ENCODE measurements at regions not wholly inside any gene's neighbourhood (a gene's known extent, or its start where the extent isn't known, plus 50 kb on each side); places are given as distances from the start of the nearest gene placed in this dataset.
A peak's percentile ranks its signal among the peaks of the same experiment; 100 is the strongest.
"Not testable (repeated sequence)": the region's sequence is repeated elsewhere in the genome, so short reads cannot be mapped to it uniquely, and the experiment has no call there.

DNA sequence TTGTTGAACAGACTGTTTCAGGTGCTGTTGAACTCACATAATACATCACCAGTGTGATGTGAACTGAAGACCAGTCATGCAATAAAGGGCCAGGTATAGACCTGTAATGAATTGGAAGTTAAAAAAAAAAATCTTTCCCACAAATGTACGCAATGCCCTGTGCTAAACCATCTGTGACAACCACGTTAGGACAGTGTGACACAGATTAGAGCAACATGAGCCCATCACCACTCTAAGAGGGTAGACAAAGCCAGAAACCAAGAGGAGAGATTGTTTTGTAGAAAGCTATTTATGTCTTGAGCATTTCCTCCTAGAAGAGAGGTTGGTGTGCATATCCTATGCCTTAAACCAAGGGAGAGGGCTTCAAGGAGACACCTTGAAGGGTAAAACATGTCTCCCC is 77.0 kb upstream of the BEND6 start:
- Mint-ChIP-seq H3K4me1 (ENCODE audit: insufficient read depth, unreplicated experiment) (peaks cover 5% of the 10 kb centered on the region), H3K4me3 (ENCODE audit: unreplicated experiment) (no peak overlapping the region), H3K27ac (ENCODE audit: low read depth, unreplicated experiment) (no peak overlapping the region), H3K36me3 (ENCODE audit: insufficient read depth, unreplicated experiment) (peaks cover 6% of the 10 kb centered on the region), H3K27me3 (ENCODE audit: insufficient read depth, unreplicated experiment) (no peaks in the 10 kb centered on the region), H3K9me3 (ENCODE audit: unreplicated experiment) (no peaks in the 10 kb centered on the region)
- DNase-seq (ENCODE audit: unreplicated experiment) = no peak
- TF ChIP-seq, protein P1, sequence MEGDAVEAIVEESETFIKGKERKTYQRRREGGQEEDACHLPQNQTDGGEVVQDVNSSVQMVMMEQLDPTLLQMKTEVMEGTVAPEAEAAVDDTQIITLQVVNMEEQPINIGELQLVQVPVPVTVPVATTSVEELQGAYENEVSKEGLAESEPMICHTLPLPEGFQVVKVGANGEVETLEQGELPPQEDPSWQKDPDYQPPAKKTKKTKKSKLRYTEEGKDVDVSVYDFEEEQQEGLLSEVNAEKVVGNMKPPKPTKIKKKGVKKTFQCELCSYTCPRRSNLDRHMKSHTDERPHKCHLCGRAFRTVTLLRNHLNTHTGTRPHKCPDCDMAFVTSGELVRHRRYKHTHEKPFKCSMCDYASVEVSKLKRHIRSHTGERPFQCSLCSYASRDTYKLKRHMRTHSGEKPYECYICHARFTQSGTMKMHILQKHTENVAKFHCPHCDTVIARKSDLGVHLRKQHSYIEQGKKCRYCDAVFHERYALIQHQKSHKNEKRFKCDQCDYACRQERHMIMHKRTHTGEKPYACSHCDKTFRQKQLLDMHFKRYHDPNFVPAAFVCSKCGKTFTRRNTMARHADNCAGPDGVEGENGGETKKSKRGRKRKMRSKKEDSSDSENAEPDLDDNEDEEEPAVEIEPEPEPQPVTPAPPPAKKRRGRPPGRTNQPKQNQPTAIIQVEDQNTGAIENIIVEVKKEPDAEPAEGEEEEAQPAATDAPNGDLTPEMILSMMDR (IDR thresholded peaks at IDR 0.05; ENCODE audit: unreplicated experiment) = no peak
- ChIA-PET CTCF (interaction anchor here (1.0 kb wide), 1 partner anchor 8 kb away, joined by 3 read pairs; no protein-coding TSS in a partner anchor), POLR2A (no interaction called here)
- BruUV-seq (replicated peaks) = no TSS peak
- intact Hi-C loops (cut with micrococcal nuclease) = no loop called here

DNA sequence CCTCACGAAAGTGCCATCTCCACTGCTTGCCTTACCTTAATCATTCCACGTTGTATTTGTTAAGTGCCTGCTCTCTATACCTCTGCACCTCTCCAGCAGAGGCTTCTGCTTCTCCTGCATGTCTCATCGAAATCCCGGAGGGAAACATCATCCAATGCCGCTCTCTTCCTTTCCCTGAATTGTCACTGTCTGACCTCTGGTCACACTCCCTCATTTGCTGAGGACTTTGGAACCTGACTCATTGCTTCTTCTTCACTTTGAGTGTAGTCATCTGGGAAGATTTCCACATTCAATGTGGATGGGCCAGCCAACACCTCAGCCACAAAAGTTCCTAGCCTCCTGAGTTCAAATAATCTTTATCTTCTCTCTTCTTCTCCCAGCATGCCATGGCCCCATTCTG is 78.9 kb upstream of the BEND6 start:
- peaks cover 5% of the 10 kb centered on the region for H3K4me1 Mint-ChIP-seq (ENCODE audit: insufficient read depth, unreplicated experiment)
- ChIA-PET POLR2A (interaction anchor here (0.8 kb wide), 2 partner anchors 15 to 27 kb away, joined by 3 read pairs; no protein-coding TSS in a partner anchor), CTCF (interaction anchor here (0.6 to 1.0 kb wide), 3 partner anchors 27 to 1311 kb away, joined by 3 to 5 read pairs (median 3); no protein-coding TSS in a partner anchor)
- no peak overlapping the region for H3K27ac Mint-ChIP-seq (ENCODE audit: low read depth, unreplicated experiment)
- H3K27me3 Mint-ChIP-seq (ENCODE audit: insufficient read depth, unreplicated experiment) = no peaks in the 10 kb centered on the region
- intact Hi-C loops (cut with micrococcal nuclease) = no loop called here
- no peak for DNase-seq (ENCODE audit: unreplicated experiment)
- TF ChIP-seq, protein P1 (IDR thresholded peaks at IDR 0.05; ENCODE audit: unreplicated experiment) = no peak
- no peaks in the 10 kb centered on the region for H3K9me3 Mint-ChIP-seq (ENCODE audit: unreplicated experiment)
- peaks cover 6% of the 10 kb centered on the region for H3K36me3 Mint-ChIP-seq (ENCODE audit: insufficient read depth, unreplicated experiment)
- H3K4me3 Mint-ChIP-seq (ENCODE audit: unreplicated experiment) = no peak overlapping the region
- BruUV-seq (replicated peaks) = no TSS peak

DNA sequence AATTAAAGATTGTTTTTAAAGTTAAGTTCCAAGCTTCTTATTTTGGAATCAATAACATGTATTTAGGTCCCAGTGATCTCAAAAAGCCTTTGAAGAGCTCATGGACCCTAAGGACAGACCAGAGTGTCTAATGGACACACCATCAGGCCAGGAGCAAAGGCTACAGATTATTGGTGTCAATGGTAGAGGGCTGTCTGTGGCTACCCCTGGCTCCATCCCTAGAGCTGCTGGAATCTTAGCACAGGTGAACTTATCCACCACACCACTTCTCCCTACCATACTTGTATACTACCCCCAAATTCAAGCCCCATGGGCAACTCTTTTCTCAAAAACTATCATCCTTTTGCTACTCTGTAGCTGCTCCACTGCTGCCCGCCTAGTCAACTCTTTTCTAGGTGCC is 79.4 kb upstream of the BEND6 start:
- Mint-ChIP-seq H3K9me3 (ENCODE audit: unreplicated experiment) (no peaks in the 10 kb centered on the region), H3K4me3 (ENCODE audit: unreplicated experiment) (no peak overlapping the region), H3K4me1 (ENCODE audit: insufficient read depth, unreplicated experiment) (peaks cover 5% of the 10 kb centered on the region), H3K36me3 (ENCODE audit: insufficient read depth, unreplicated experiment) (peaks cover 6% of the 10 kb centered on the region), H3K27ac (ENCODE audit: low read depth, unreplicated experiment) (no peak overlapping the region), H3K27me3 (ENCODE audit: insufficient read depth, unreplicated experiment) (no peaks in the 10 kb centered on the region)
- TF ChIP-seq, protein P1 (IDR thresholded peaks at IDR 0.05; ENCODE audit: unreplicated experiment) = no peak
- BruUV-seq (replicated peaks) = no TSS peak
- intact Hi-C loops (cut with micrococcal nuclease) = no loop called here
- ChIA-PET CTCF (interaction anchor here (0.6 to 0.9 kb wide), 2 partner anchors 29 to 1311 kb away, joined by 3 to 5 read pairs; no protein-coding TSS in a partner anchor), POLR2A (interaction anchor here (0.8 kb wide), 1 partner anchor 15 kb away, joined by 3 read pairs; no protein-coding TSS in a partner anchor)
- DNase-seq (ENCODE audit: unreplicated experiment) = no peak

DNA sequence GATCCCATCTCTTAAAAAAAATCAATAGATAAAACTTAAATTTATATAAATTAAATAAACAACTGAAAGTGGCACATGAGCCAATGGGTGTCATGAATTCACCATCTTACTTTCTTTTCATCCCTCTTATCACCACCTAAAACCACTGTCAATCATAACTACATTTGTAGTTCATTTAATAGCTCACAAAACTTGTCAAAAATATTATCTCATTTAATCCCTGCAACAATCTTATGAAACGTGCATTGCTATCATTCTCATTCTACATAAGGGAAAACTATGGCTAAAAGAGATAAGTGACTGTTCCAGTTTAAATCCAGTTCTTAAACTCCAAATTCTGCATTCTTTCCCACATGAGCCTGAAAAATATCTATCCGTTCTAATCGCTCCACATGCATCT is 80.6 kb upstream of the BEND6 start:
- H3K27ac Mint-ChIP-seq (ENCODE audit: low read depth, unreplicated experiment) = no peak overlapping the region
- no peaks in the 10 kb centered on the region for H3K27me3 Mint-ChIP-seq (ENCODE audit: insufficient read depth, unreplicated experiment)
- TF ChIP-seq, protein P1 (IDR thresholded peaks at IDR 0.05; ENCODE audit: unreplicated experiment) = no peak
- intact Hi-C loops (cut with micrococcal nuclease) = no loop called here
- ChIA-PET POLR2A (interaction anchor here (0.8 kb wide), 1 partner anchor 10 kb away, joined by 3 read pairs; no protein-coding TSS in a partner anchor), CTCF (interaction anchor here (1.0 to 1.3 kb wide), 2 partner anchors 9 to 145 kb away, joined by 3 to 5 read pairs; no protein-coding TSS in a partner anchor)
- H3K9me3 Mint-ChIP-seq (ENCODE audit: unreplicated experiment) = no peaks in the 10 kb centered on the region
- DNase-seq (ENCODE audit: unreplicated experiment) = no peak
- H3K4me1 Mint-ChIP-seq (ENCODE audit: insufficient read depth, unreplicated experiment) = peaks cover 7% of the 10 kb centered on the region
- H3K4me3 Mint-ChIP-seq (ENCODE audit: unreplicated experiment) = no peak overlapping the region
- BruUV-seq (replicated peaks) = no TSS peak
- peaks cover 6% of the 10 kb centered on the region for H3K36me3 Mint-ChIP-seq (ENCODE audit: insufficient read depth, unreplicated experiment)

DNA sequence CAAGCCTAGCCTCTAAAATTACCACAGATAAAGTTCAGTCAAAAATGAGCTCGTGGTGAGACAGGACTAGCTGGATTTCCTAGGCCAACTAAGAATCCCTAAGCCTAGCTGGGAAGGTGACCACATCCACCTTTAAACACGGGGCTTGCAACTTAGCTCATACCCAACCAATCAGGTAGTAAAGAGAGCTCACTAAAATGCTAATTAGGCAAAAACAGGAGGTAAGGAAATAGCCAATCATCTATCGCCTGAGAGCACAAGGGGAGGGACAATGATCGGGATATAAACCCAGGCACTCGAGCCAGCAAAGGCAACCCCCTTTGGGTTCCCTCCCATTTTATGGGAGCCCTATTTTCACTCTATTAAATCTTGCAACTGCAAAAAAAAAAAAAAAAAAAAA is 84.9 kb upstream of the BEND6 start:
- ChIA-PET POLR2A (interaction anchor here (1.0 to 1.4 kb wide), 3 partner anchors 21 to 137 kb away, joined by 3 to 4 read pairs (median 3); no protein-coding TSS in a partner anchor), CTCF (interaction anchor here (0.6 to 11.3 kb wide), 6 partner anchors 8 to 447 kb away, joined by 3 to 84 read pairs (median 3); partner anchors contain the start of gene PRIM2)
- BruUV-seq (replicated peaks); H3K4me3 Mint-ChIP-seq (ENCODE audit: unreplicated experiment); H3K27me3 Mint-ChIP-seq (ENCODE audit: insufficient read depth, unreplicated experiment); DNase-seq (ENCODE audit: unreplicated experiment); H3K9me3 Mint-ChIP-seq (ENCODE audit: unreplicated experiment); intact Hi-C loops (cut with micrococcal nuclease); H3K36me3 Mint-ChIP-seq (ENCODE audit: insufficient read depth, unreplicated experiment): not testable (repeated sequence)
- Mint-ChIP-seq H3K4me1 (ENCODE audit: insufficient read depth, unreplicated experiment) (peaks cover 15% of the 10 kb centered on the region), H3K27ac (ENCODE audit: low read depth, unreplicated experiment) (peak overlapping the region; percentile 72)

Measured in MCF 10A (cell line).